Duodenal mucosa (tissue), 2 donors: ENCODE measurements at regions not wholly inside any gene's neighbourhood (a gene's known extent, or its start where the extent isn't known, plus 50 kb on each side); places are given as distances from the start of the nearest gene placed in this dataset.

Experiments
- H3K27ac ChIP-seq: one replicate; pipeline ENCODE4 v1.7.0; 2013; ENCODE audit warnings: low read depth, low read length
- H3K27me3 ChIP-seq, 2 donors: one replicate each; pipeline ENCODE4 v1.7.0; 2013; ENCODE audit warnings: low read length in 2 of 2, control low read depth in 1 of 2; ENCODE audit not compliant: insufficient read depth in 2 of 2, control insufficient read depth in 1 of 2
- H3K36me3 ChIP-seq, 2 donors: one replicate each; pipeline ENCODE4 v1.7.0; 2013; ENCODE audit warnings: low read length in 2 of 2, control low read depth in 1 of 2; ENCODE audit not compliant: insufficient read depth in 2 of 2, control insufficient read depth in 1 of 2
- H3K4me1 ChIP-seq, 2 donors: one replicate each; pipeline ENCODE4 v1.7.0; 2013; ENCODE audit warnings: low read length in 2 of 2, control low read depth in 1 of 2; ENCODE audit not compliant: insufficient read depth in 2 of 2, control insufficient read depth in 1 of 2
- H3K4me3 ChIP-seq, 2 donors: one replicate each; pipeline ENCODE4 v1.7.0; 2013; ENCODE audit warnings: low read length in 2 of 2, low read depth in 1 of 2
- H3K9ac ChIP-seq, 2 donors: one replicate each; pipeline ENCODE4 v1.7.0; 2013; ENCODE audit warnings: low read length in 2 of 2, low read depth in 1 of 2
- H3K9me3 ChIP-seq, 2 donors: one replicate each; pipeline ENCODE4 v1.7.0; 2013; ENCODE audit warnings: low read length in 2 of 2, control low read depth in 1 of 2; ENCODE audit not compliant: control insufficient read depth in 1 of 2

- H3K27me3 ChIP-seq = no peaks in the 10 kb centered on the region
- no peak overlapping the region for H3K27ac ChIP-seq
- H3K9ac ChIP-seq = no peak overlapping the region
- H3K9me3 ChIP-seq = no peaks in the 10 kb centered on the region
- no peak overlapping the region for H3K4me3 ChIP-seq
- H3K36me3 ChIP-seq = no peaks in the 10 kb centered on the region
- H3K4me1 ChIP-seq = no peaks in the 10 kb centered on the region
Observed at GRCh38 chr13:64538711-64539110, 2691.4 kb downstream of the PCDH9 start.

GRCh38 chr13:64534302-64534701, 2695.8 kb downstream of the PCDH9 start:
- H3K27me3 ChIP-seq = no peaks in the 10 kb centered on the region
- H3K4me3 ChIP-seq = no peak overlapping the region
- no peaks in the 10 kb centered on the region for H3K4me1 ChIP-seq
- H3K27ac ChIP-seq = no peak overlapping the region
- no peak overlapping the region for H3K9ac ChIP-seq
- peaks cover 4 to 5% of the 10 kb centered on the region in 2 donors for H3K9me3 ChIP-seq
- H3K36me3 ChIP-seq = no peaks in the 10 kb centered on the region

GRCh38 chr13:64531400-64531799, 2698.7 kb downstream of the PCDH9 start:
- Histone ChIP-seq H3K4me1 (no peaks in the 10 kb centered on the region), H3K36me3 (no peaks in the 10 kb centered on the region), H3K27me3 (no peaks in the 10 kb centered on the region), H3K9me3 (peaks cover 4 to 5% of the 10 kb centered on the region in 2 donors), H3K9ac (no peak overlapping the region), H3K4me3 (no peak overlapping the region), H3K27ac (no peak overlapping the region)

GRCh38 chr13:64529874-64530485, 2700.2 kb downstream of the PCDH9 start:
- H3K27me3 ChIP-seq = no peaks in the 10 kb centered on the region

GRCh38 chr13:64528838-64529237, 2701.3 kb downstream of the PCDH9 start:
- H3K9me3 ChIP-seq = peaks cover 5 to 6% of the 10 kb centered on the region in 2 donors
- H3K36me3 ChIP-seq = no peaks in the 10 kb centered on the region
- H3K27me3 ChIP-seq = no peaks in the 10 kb centered on the region
- no peaks in the 10 kb centered on the region for H3K4me1 ChIP-seq
- H3K9ac ChIP-seq = no peak overlapping the region
- no peak overlapping the region for H3K27ac ChIP-seq
- no peak overlapping the region for H3K4me3 ChIP-seq

More at GRCh38 chr13:64529874-64530485, 2700.2 kb downstream of the PCDH9 start:
- Histone ChIP-seq H3K4me3 (no peak overlapping the region), H3K36me3 (no peaks in the 10 kb centered on the region), H3K9me3 (peaks cover 4 to 6% of the 10 kb centered on the region in 2 donors), H3K27ac (no peak overlapping the region), H3K9ac (no peak overlapping the region), H3K4me1 (no peaks in the 10 kb centered on the region)

GRCh38 chr13:64527561-64527960, 2702.6 kb downstream of the PCDH9 start:
- Histone ChIP-seq H3K4me1 (no peaks in the 10 kb centered on the region), H3K9me3 (peaks cover 4 to 6% of the 10 kb centered on the region in 2 donors), H3K27me3 (no peaks in the 10 kb centered on the region), H3K4me3 (no peak overlapping the region), H3K27ac (no peak overlapping the region), H3K36me3 (no peaks in the 10 kb centered on the region), H3K9ac (no peak overlapping the region)

GRCh38 chr13:64525687-64526086, 2704.4 kb downstream of the PCDH9 start:
- Histone ChIP-seq H3K4me1 (no peaks in the 10 kb centered on the region), H3K27ac (no peak overlapping the region), H3K27me3 (no peaks in the 10 kb centered on the region), H3K4me3 (no peak overlapping the region), H3K9ac (no peak overlapping the region), H3K36me3 (no peaks in the 10 kb centered on the region), H3K9me3 (peaks cover 6 to 8% of the 10 kb centered on the region in 2 donors)

- Histone ChIP-seq H3K27me3 (no peaks in the 10 kb centered on the region), H3K36me3 (no peaks in the 10 kb centered on the region), H3K4me3 (no peak overlapping the region), H3K9ac (no peak overlapping the region), H3K4me1 (no peaks in the 10 kb centered on the region), H3K27ac (no peak overlapping the region), H3K9me3 (peaks cover 2 to 16% of the 10 kb centered on the region in 2 donors)
Observed at GRCh38 chr13:64510747-64511146, 2719.4 kb downstream of the PCDH9 start.

- Histone ChIP-seq H3K9me3 (peaks cover 0 to 13% of the 10 kb centered on the region in 2 donors), H3K9ac (no peak overlapping the region), H3K4me1 (no peaks in the 10 kb centered on the region), H3K36me3 (no peaks in the 10 kb centered on the region), H3K27ac (no peak overlapping the region), H3K4me3 (no peak overlapping the region), H3K27me3 (no peaks in the 10 kb centered on the region)
Observed at GRCh38 chr13:64506246-64506645, 2723.9 kb downstream of the PCDH9 start.

- Histone ChIP-seq H3K27ac (no peak overlapping the region), H3K36me3 (no peaks in the 10 kb centered on the region), H3K9me3 (peaks cover 0 to 13% of the 10 kb centered on the region in 2 donors), H3K27me3 (no peaks in the 10 kb centered on the region), H3K4me1 (no peaks in the 10 kb centered on the region), H3K4me3 (no peak overlapping the region), H3K9ac (no peak overlapping the region)
Observed at GRCh38 chr13:64505336-64505910, 2724.7 kb downstream of the PCDH9 start.
